Posterior cingulate gyrus (tissue), 11 donors: ENCODE measurements at regions not wholly inside any gene's neighbourhood (a gene's known extent, or its start where the extent isn't known, plus 50 kb on each side); places are given as distances from the start of the nearest gene placed in this dataset.

ENCODE experiments used
- DNase-seq, 10 donors: peaks; one replicate each; pipeline versions ENCODE4 v3.0.0 to v3.0.0-alpha.2; 2020 to 2021; ENCODE audit warnings: mixed read lengths in 3 of 10
- intact Hi-C: fragments of 100-400 bp; cut with DNase I; formaldehyde crosslinking; loops from one replicate; pipeline ENCODE4 v1.15.1; 2023

- no peak for DNase-seq
- intact Hi-C loops, result no loop called here
These were observed 263.5 kb downstream of the THBS2 start for GRCh38 chr6:168990019-168990751.

DNA sequence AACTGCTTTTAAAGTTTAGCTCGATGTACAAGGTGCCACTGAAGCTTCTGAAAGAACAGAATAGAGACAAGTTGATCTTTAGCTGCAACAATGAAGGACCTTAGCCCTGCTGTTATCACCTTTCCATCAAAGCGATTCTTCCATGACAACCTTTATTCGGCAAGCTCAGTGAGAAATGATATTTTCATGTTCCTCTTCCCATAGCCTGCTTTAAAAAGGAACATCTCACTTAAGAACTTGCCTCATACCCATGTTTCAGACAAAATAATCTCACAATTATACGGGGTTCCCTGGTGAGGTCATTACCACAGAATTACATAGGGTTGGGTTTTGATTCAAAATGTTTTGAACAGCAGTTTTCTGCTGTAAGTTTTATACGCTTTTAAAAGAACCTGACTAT is 264.2 kb downstream of the THBS2 start:
- no peak for DNase-seq
- intact Hi-C loops, result no loop called here

DNA sequence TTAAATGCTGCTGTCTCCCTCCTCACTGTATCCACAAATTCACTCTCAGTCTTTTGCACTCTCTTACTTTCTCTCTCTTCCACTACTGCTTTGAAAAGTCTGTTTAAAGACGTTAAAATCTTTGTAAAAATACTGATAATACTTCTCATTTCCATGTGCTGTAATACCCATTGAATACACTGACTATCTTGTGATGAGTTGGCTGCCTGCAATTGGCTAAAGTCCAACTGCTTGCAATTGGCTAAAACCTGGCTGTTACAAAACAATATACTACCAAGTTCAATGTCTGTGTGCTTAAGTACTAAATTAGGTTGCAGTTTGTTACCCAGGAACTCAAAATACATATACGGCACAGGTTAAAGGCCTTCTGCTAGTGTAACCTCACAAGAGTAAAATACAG is 264.8 kb downstream of the THBS2 start:
- intact Hi-C loops, result no loop called here
- no peak for DNase-seq

- intact Hi-C loops, result no loop called here
- no peak for DNase-seq
These were observed 265.4 kb downstream of the THBS2 start for GRCh38 chr6:168988280-168988679.

GRCh38 chr6:168985705-168986104 is 267.9 kb downstream of the THBS2 start:
- intact Hi-C loops, result no loop called here
- DNase-seq, result no peak

- intact Hi-C loops, result no loop called here
- DNase-seq, result no peak
These were observed 269.7 kb downstream of the THBS2 start for GRCh38 chr6:168983925-168984324.

DNA sequence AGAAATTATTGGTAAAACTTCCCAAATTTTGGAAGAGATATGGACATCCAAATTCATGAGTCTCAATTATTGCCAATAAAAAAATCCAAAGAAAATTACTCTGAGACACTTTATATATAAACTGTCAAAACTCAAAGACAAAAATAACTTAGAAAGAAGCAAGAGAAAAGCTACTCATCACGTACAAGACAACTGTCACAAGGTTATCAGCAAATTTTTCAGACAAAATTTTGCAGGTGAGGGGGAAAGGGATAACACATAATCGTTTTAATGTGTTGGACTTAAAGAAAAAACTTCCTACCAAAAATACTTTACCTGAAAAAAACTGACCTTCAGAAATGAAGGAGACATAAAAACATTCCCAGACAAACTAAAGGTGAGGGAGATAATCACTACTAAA is 272.5 kb downstream of the THBS2 start:
- intact Hi-C loops, result no loop called here
- no peak for DNase-seq

GRCh38 chr6:168979254-168979653 is 274.4 kb downstream of the THBS2 start:
- DNase-seq, result no peak
- intact Hi-C loops, result no loop called here

DNA sequence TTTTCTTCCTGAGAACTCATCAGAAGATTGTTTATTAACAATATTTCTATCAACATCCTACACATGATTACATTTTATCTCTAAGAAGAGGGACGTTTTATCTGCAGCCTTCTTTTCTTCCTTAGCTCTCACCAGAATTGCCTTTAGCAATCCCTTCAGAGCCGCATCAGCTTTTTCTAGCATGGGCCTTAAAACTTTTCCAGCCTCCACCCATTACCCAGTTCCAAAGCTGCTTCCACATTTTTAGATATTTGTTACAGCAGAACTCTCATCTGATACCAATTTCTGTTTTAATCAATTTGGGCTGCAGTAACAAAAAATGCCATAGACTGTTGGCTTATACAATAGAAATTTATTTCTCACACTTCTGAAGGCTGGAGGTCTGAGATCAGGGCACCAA is 281.5 kb downstream of the THBS2 start:
- intact Hi-C loops, result no loop called here
- DNase-seq, result no peak

GRCh38 chr6:168971549-168971948 is 282.1 kb downstream of the THBS2 start:
- no peak for DNase-seq
- intact Hi-C loops, result no loop called here

DNA sequence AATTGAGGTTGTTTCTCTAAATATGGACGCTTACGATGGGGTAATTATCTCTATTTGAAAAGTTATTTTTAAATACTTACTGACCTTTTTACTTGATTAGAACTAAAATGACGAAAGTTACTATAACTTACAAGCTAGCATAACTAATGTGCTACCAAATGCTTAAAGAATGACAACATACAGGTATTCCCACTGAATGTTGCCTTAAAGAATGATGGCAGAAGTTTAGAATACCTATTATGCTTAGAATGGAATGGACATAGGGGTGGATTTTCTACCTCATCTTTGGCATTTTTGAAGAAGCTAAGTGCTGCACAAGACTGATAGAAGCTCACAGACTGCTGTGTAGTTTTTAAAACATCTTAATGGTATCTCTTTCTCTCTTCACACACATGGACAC is 284.8 kb downstream of the THBS2 start:
- no peak for DNase-seq
- intact Hi-C loops, result no loop called here

GRCh38 chr6:168968228-168968627 is 285.4 kb downstream of the THBS2 start:
- intact Hi-C loops, result no loop called here
- no peak for DNase-seq

- intact Hi-C loops, result no loop called here
- DNase-seq, result no peak
These were observed 286.2 kb downstream of the THBS2 start for GRCh38 chr6:168967281-168967925.

DNA sequence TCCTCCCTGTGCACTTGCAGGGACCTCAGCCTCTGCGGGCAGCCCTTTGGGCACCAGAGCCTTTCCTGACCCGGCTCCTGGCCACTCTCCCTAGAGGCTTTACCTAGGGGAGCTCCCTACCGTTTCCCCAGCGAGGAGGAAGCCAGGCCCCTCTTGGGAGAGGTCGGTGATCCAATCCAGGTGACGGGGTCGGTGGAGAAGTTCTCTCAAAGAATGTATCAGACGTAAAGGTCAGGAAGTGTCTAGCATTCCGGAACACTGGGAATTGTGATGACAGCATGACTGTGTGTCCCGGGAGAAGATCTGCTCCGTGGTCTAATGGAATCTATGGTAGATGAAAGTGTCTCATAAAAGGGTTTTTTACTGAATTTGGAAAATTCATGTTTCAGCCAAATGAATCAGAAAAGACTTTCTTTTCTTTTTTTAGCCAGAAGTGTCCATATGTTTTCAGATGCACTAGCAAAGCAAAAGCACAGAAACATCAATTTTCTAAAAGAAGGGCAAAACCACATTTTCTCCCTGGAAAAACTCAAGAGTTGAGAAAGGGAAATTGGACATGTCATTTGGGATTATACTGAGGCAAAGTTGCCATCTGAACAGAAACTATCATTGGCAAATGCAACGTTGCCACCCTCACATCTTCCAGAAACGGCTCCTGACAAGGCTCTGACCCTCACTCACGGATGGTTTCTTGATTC is 289.4 kb downstream of the THBS2 start:
- intact Hi-C loops, result no loop called here
- DNase-seq, result peak in 2 of 10 donors; percentile 52 to 57

GRCh38 chr6:168962886-168963285 is 290.8 kb downstream of the THBS2 start:
- peak in 1 of 10 donors; percentile 59 for DNase-seq
- intact Hi-C loops, result no loop called here

DNA sequence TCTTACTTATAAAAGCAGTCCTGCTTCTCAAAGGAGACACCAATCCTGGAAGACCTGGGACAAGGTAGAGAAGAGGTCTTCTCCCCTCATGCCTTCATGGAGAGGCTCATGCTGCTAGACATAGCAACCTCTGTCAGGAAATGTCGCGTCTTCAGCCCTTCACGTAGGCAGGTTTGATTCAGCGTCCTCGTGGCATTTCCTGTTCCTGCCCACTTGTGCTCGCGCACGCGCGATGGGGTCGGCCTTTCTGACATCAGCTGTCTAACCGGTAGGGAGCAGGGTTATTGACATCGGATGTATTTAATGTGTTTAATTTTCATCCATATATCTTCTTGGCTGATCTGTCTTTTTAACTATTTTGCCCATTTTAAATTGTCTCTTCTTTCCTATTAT is 292.4 kb downstream of the THBS2 start:
- DNase-seq, result peak in 1 of 10 donors; percentile 68
- intact Hi-C loops, result no loop called here

DNA sequence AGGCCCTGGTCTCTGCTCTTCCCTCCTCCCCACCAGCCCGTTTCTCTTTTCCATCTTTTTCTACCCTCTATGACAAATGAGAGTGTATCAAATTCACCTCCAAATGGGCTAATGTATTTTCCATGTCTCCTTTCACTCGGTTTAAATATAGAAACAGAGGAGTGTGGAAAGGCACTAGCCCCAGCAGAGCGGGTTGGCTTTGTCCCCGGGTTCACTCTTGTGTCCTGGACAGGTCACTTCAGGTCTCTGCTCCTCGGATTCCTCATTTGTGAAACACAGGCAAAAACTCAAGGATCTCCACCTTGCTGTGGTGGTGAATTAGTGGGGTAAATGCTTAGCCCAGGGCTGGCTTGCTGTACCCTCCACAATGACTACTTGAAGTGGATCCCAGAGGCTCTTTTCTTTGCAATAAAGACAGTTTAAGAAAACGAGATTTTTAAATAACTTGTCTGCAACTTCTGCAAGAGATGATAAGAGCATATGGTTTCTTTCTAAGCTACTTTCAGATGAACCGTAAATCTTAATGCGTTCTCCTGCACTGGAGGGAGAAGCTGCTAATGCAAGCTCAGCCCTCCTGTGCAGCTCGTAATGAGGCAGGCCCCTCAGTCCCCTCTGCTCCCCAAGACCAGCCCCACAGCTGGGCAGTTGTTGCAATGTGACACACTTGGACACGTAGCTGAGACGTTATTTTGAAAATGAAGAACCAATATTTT is 292.9 kb downstream of the THBS2 start:
- no peak for DNase-seq
- intact Hi-C loops, result no loop called here

DNA sequence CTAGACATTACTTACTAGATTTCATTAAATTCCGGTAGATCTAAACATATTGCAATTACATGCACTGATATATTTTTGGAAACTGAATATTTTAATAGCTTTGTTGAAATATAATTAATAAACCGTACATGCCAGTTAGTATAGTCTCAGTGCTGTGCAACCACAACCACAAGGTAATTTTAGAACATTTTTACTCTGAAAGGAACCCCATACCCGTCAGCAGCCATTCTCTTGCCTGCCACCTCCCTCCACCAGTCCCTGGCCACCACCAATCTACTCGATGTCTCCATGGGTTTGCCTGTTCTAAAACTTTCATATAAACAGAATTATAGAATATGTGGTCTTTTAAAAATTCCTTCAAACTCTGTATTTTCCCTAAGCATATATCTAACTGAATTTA is 293.9 kb downstream of the THBS2 start:
- intact Hi-C loops, result no loop called here
- peak in 1 of 10 donors; percentile 42 for DNase-seq

GRCh38 chr6:168956884-168957730 is 296.5 kb downstream of the THBS2 start:
- peak; percentile 36 to 97 (median 76) for DNase-seq
- intact Hi-C loops, result loop anchor here (1.0 to 2.0 kb wide), 2 partner anchors 369 to 530 kb away; no protein-coding TSS in a partner anchor
